ENCODE measurements at regions not wholly inside any gene's neighbourhood (a gene's known extent, or its start where the extent isn't known, plus 50 kb on each side); places are given as distances from the start of the nearest gene placed in this dataset.

DNA sequence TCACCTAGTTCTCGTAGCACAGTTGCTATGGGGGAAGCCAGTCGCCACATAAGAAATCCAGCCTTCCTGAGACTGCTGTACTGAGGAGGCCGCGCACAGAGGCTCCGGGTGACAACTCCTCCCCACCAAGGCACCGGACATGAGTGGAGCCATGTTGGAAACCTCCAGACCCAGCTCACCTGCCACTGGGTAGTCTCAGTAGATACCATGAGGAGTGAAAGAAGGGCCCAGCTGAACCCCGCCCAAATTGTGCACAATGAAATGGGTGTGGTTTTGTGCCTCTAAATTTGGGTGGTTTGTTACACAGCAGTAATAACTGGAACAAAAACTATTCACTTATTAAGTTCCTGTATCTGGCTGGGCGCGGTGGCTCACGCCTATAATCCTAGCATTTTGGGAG is 198.7 kb downstream of the BCOR start:
- no peak overlapping the region for H3K4me3 ChIP-seq (ENCODE audit: low read depth, low read length)
- TF ChIP-seq, protein P1, sequence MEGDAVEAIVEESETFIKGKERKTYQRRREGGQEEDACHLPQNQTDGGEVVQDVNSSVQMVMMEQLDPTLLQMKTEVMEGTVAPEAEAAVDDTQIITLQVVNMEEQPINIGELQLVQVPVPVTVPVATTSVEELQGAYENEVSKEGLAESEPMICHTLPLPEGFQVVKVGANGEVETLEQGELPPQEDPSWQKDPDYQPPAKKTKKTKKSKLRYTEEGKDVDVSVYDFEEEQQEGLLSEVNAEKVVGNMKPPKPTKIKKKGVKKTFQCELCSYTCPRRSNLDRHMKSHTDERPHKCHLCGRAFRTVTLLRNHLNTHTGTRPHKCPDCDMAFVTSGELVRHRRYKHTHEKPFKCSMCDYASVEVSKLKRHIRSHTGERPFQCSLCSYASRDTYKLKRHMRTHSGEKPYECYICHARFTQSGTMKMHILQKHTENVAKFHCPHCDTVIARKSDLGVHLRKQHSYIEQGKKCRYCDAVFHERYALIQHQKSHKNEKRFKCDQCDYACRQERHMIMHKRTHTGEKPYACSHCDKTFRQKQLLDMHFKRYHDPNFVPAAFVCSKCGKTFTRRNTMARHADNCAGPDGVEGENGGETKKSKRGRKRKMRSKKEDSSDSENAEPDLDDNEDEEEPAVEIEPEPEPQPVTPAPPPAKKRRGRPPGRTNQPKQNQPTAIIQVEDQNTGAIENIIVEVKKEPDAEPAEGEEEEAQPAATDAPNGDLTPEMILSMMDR (conservative IDR thresholded peaks at IDR 0.05; ENCODE audit: low read depth, low read length), result no peak
- no peak for DNase-seq (ENCODE audit: low read depth)

GRCh38 chrX:39899856-39900776 is 197.6 kb downstream of the BCOR start:
- no peak overlapping the region for H3K4me3 ChIP-seq (ENCODE audit: low read depth, low read length)
- no peak for DNase-seq (ENCODE audit: low read depth)
- TF ChIP-seq, protein P1 (conservative IDR thresholded peaks at IDR 0.05; ENCODE audit: low read depth, low read length), result no peak

DNA sequence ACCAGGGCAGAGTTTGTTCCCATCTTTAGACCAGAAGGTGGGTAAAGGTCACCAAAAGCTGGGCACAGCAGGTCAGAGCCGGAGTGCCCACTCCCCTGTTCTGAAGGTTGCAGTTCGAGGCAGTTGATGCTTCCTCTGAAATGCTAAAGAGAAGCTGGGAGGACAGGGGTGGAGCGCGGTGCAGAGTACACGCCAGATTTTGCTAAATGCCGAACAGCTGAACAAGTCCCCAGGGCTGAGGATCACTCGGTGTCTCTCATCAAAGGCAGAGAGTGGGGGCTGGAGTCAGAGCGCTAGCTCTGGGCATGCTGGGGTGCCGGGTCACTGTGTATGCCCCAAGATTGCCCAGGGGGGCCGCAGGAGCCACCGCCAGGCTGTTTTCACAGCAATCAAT is 197.0 kb downstream of the BCOR start:
- no peak overlapping the region for H3K4me3 ChIP-seq (ENCODE audit: low read depth, low read length)
- peak; percentile 22 for DNase-seq (ENCODE audit: low read depth)
- TF ChIP-seq, protein P1 (conservative IDR thresholded peaks at IDR 0.05; ENCODE audit: low read depth, low read length), result no peak

DNA sequence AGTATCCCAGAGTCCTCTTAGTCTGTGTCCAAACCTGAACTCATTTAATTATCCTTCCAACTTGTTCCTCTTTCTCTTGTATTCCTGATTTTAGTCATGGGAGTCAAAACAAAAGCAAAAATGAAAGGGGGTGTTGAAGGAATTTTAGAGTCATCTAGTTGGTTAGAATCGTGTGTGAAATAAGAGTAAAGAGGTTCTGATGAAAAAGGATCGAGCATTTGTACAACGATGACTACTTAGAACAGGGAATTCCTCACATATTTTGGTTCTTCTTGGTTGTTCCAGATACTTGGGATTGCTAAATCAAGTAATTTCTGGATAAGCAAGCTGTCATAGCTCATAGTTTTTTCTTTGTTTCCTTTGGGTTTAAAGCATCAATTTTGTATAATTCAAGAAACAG is 194.4 kb downstream of the BCOR start:
- peak; percentile 69 for DNase-seq (ENCODE audit: low read depth)
- no peak overlapping the region for H3K4me3 ChIP-seq (ENCODE audit: low read depth, low read length)
- TF ChIP-seq, protein P1 (conservative IDR thresholded peaks at IDR 0.05; ENCODE audit: low read depth, low read length), result no peak

DNA sequence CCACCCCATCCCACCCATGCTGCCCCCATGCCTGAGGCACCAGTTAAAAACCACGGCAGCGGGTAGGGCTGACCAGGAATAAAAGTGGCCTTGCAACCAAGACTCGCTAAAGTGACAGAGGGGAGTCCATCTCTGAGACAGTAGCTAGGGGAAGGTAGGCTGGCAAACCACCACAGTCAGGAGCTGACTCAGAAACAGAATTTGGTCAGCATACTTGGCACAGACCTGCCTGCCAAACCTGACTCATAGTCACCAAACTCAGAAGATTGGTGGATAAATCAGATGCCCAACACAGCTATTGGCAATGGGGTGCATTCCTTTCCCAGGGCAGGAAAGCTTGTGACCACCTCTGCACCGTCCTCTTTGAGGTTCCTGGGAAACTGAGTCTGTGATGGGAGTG is 193.8 kb downstream of the BCOR start:
- DNase-seq (ENCODE audit: low read depth), result no peak
- no peak overlapping the region for H3K4me3 ChIP-seq (ENCODE audit: low read depth, low read length)
- TF ChIP-seq, protein P1 (conservative IDR thresholded peaks at IDR 0.05; ENCODE audit: low read depth, low read length), result no peak

DNA sequence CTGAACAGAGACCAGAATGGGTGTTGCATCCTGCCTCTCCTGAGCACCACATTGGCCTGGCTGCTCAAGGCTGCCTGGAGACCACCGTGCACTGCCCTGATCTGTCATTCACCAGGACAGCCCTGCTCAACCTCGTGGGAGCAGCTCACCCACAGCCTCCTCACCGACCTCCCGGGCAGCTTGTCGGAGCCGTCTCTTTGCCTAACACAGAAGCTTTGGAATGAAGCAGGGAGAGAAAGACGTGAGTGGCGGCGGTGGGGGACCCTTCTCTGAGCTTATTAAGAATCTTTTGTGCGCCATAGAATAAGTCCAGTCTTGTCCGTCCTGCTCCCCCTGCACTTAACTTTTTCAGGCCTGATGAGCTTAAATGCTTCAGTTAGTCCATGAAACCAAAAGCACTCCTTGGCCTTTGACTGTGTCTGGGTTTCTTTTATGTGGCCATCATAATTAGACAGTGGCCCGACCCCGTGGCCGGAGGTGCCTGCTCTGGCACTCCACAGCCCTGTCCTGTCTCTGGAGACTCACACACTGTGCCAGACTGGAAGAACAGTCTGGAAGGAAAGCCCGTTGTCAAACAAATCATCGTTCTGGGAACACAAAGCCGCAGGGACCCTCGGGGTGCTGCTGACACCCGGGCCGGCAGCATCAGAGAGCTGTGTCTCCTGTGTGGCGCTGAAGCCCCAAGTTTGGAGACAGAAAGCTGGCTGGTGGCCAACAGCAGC is 192.8 kb downstream of the BCOR start:
- DNase-seq (ENCODE audit: low read depth), result no peak
- TF ChIP-seq, protein P1 (conservative IDR thresholded peaks at IDR 0.05; ENCODE audit: low read depth, low read length), result no peak
- no peak overlapping the region for H3K4me3 ChIP-seq (ENCODE audit: low read depth, low read length)

Data from choroid plexus epithelial cell (primary cell).